ENCODE measurements at regions not wholly inside any gene's neighbourhood (a gene's known extent, or its start where the extent isn't known, plus 50 kb on each side); places are given as distances from the start of the nearest gene placed in this dataset.

DNA sequence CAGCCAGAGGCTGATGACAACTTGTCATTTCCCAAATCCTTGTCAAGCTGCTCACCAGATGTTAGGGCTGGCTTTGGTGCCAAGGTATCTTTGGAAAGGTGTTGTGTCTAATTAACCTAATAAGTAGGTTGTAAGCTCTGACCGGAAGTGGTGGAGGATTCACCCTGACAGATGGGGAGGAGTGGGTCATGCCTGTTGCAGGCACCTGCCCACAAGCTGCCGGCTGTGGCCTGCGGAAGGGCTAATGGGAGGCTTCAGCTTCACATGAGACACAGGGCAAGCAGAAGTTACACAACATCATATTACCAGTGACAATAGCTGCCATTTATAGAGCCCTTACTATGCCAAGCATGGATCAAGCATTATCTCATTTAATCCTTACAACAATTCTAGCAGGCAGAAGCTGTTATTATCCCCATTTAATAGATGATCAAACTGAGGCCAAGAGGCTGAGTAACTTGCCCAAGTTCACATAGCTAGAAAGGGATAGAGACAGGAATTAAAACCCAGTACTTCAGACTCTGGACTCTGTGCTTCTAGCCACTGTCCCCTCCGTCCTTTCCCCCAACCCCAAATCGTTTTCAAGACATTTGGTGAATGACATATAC lies 63.1 kb upstream of the DUSP5 start:
- DNase-seq (ENCODE audit: low read depth in 2 of 2), result no peak

GRCh38 chr10:110436554-110437350 lies 61.0 kb upstream of the DUSP5 start:
- no peak for DNase-seq (ENCODE audit: low read depth in 2 of 2)

GRCh38 chr10:110437351-110437605 lies 60.4 kb upstream of the DUSP5 start:
- no peak for DNase-seq (ENCODE audit: low read depth in 2 of 2)

GRCh38 chr10:110437761-110438341 lies 59.9 kb upstream of the DUSP5 start:
- DNase-seq (ENCODE audit: low read depth in 2 of 2), result no peak

DNA sequence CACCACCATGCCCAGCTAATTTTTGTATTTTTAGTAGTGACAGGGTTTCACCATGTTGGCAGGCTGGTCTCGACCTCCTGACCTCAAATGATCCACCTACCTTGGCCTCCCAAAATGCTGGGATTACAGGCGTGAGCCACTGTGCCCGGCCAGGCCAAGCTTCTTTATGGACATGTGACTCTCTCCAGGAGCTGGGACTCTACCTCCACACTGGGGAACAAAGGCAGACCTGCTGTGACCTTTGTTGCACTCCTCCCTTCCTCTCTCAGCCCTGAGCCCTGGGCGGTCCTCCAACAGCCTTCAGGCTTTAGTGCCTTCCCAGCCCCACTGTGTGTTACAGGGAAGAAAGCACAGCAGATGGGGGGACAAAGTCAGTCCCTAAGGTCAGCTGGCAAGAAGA lies 55.0 kb upstream of the DUSP5 start:
- no peak for DNase-seq (ENCODE audit: low read depth in 2 of 2)

- no peak for DNase-seq (ENCODE audit: low read depth in 2 of 2)
These were observed 54.3 kb upstream of the DUSP5 start for GRCh38 chr10:110443239-110444003.

DNA sequence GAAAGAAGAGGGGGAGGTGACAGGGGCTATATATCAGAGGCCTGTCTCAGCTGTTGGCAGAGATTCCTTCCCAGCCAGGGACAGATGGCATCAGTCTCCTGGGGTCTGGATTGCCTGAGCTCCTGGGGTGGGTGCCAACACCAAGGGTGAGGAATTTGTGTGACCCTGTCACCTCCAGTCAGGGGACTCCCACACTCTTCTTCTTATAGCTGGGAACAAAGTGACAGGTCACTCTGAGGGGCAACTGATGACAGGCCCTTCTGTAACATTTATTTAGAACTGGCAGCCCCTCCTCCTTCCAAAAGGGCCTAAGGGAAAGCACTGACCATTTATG lies 53.7 kb upstream of the DUSP5 start:
- no peak for DNase-seq (ENCODE audit: low read depth in 2 of 2)

- DNase-seq (ENCODE audit: low read depth in 2 of 2), result no peak
These were observed 51.8 kb upstream of the DUSP5 start for GRCh38 chr10:110445871-110446270.

- no peak for DNase-seq (ENCODE audit: low read depth in 2 of 2)
These were observed 51.4 kb upstream of the DUSP5 start for GRCh38 chr10:110446277-110446676.

DNA sequence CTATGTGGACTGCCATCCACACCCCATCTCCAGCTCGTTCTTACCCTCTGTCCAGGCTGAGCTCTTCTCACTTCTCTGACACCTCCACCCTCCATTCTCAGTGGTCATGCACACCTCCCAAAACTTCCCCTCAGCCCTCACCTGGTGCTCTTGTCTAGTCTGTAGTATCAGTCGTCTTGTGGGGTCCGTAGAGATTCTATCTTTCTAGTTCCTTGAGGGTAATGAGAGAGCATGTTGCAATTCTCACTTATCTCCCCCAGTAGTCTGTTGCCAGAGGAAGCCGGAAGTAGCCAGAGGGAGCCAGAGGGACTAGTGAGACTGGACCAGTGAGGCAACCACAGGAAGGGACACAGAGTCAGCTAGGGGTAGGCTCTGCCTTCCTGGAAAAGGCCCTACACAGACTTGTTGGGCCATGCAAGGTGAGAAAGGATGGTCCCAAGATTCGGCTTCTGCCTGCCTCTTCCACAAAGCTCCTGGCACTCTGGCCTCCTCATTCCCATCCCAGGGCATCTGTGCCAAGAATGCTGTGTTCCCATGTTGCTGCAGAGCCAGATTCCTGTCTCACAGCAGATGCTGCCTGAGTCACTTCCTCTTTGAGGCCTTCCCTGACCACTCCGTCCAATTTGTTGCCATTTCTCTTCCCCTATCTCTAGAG lies 50.6 kb upstream of the DUSP5 start:
- DNase-seq (ENCODE audit: low read depth in 2 of 2), result no peak

DNA sequence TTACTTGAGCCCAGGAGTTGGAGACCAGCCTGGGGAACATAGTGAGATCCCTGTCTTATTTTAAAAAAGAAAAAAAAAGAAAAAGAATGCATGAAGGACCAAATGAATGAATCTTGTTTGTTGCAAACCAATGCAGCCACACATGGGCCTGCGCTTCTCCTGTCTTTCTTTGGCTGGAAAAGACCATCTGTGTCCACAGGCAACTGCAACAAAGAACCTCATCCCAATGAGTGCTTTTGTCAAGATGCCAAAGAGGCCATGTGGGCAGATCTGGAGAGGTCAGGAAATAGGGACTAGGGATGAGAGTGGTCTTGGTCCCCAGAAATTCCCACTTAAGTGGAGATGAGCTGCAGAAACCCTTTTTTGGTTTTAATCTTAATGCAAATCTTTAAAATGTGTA lies 49.8 kb upstream of the DUSP5 start:
- DNase-seq (ENCODE audit: low read depth in 2 of 2), result no peak

Data from activated CD8-positive, alpha-beta memory T cell treated with anti-CD3 and anti-CD28 coated beads for 4 hours (primary cell).